C4-2B (cell line): ENCODE measurements at regions not wholly inside any gene's neighbourhood (a gene's known extent, or its start where the extent isn't known, plus 50 kb on each side); places are given as distances from the start of the nearest gene placed in this dataset.

Experiments used
- H3K27ac ChIP-seq: fragments of 450-650 bp; 2 replicates; pipeline ENCODE4 v1.5.1; 2017
- CTCF ChIP-seq: fragments of 450-650 bp; conservative IDR thresholded peaks from 2 replicates; pipeline ENCODE4 v1.5.1; 2017; ENCODE audit warnings: mild to moderate bottlenecking
- ZFX ChIP-seq: fragments of 450-650 bp; IDR thresholded peaks from 2 replicates; pipeline ENCODE4 v1.6.1; 2017

- no peak overlapping the region for H3K27ac ChIP-seq
- no peak for TF ChIP-seq ZFX
- TF ChIP-seq CTCF: no peak
Measured at GRCh38 chr12:67543021-67543770, 105.3 kb upstream of the DYRK2 start.

GRCh38 chr12:67545298-67545697, 103.2 kb upstream of the DYRK2 start:
- no peak overlapping the region for H3K27ac ChIP-seq
- no peak for TF ChIP-seq CTCF
- TF ChIP-seq ZFX: no peak

GRCh38 chr12:67546746-67547145, 101.8 kb upstream of the DYRK2 start:
- no peak overlapping the region for H3K27ac ChIP-seq
- TF ChIP-seq ZFX (no peak), CTCF (no peak)

GRCh38 chr12:67555075-67555717, 93.3 kb upstream of the DYRK2 start:
- peak overlapping the region; percentile 33 for H3K27ac ChIP-seq

- TF ChIP-seq CTCF: no peak
- TF ChIP-seq ZFX: no peak
Measured at GRCh38 chr12:67558775-67559174, 89.8 kb upstream of the DYRK2 start.

GRCh38 chr12:67559751-67560150, 88.8 kb upstream of the DYRK2 start:
- TF ChIP-seq ZFX (no peak), CTCF (no peak)
- no peak overlapping the region for H3K27ac ChIP-seq

More at GRCh38 chr12:67558775-67559174, 89.8 kb upstream of the DYRK2 start:
- no peak overlapping the region for H3K27ac ChIP-seq

GRCh38 chr12:67562513-67563287, 85.8 kb upstream of the DYRK2 start:
- no peak overlapping the region for H3K27ac ChIP-seq
- no peak for TF ChIP-seq CTCF
- no peak for TF ChIP-seq ZFX
